ENCODE measurements at regions not wholly inside any gene's neighbourhood (a gene's known extent, or its start where the extent isn't known, plus 50 kb on each side); places are given as distances from the start of the nearest gene placed in this dataset.

GRCh38 chr1:2859881-2860430 lies 58.5 kb upstream of the TTC34 start:
- no peak overlapping the region for H2AFZ ChIP-seq
- TF ChIP-seq, protein P1, sequence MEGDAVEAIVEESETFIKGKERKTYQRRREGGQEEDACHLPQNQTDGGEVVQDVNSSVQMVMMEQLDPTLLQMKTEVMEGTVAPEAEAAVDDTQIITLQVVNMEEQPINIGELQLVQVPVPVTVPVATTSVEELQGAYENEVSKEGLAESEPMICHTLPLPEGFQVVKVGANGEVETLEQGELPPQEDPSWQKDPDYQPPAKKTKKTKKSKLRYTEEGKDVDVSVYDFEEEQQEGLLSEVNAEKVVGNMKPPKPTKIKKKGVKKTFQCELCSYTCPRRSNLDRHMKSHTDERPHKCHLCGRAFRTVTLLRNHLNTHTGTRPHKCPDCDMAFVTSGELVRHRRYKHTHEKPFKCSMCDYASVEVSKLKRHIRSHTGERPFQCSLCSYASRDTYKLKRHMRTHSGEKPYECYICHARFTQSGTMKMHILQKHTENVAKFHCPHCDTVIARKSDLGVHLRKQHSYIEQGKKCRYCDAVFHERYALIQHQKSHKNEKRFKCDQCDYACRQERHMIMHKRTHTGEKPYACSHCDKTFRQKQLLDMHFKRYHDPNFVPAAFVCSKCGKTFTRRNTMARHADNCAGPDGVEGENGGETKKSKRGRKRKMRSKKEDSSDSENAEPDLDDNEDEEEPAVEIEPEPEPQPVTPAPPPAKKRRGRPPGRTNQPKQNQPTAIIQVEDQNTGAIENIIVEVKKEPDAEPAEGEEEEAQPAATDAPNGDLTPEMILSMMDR (IDR thresholded peaks at IDR 0.05) = no peak
- no peak overlapping the region for H3K4me2 ChIP-seq (ENCODE audit: low read length)
- no peaks in the 10 kb centered on the region for H3K79me2 ChIP-seq
- H3K36me3 ChIP-seq (ENCODE audit: control insufficient read depth, insufficient read depth, low read length) = no peaks in the 10 kb centered on the region
- H3K27ac ChIP-seq = no peak overlapping the region
- H3K9me3 ChIP-seq (ENCODE audit: control insufficient read depth, low read length) = no peaks in the 10 kb centered on the region
- no peaks in the 10 kb centered on the region for H3K4me1 ChIP-seq
- H3K9ac ChIP-seq = no peak overlapping the region
- H3K27me3 ChIP-seq (ENCODE audit: control insufficient read depth, insufficient read depth, low read length) = peaks cover 6% of the 10 kb centered on the region
- H3K4me3 ChIP-seq (ENCODE audit: low read depth, low read length) = no peak overlapping the region

GRCh38 chr1:2860476-2861142 lies 59.1 kb upstream of the TTC34 start:
- Histone ChIP-seq H3K27ac (no peak overlapping the region), H3K36me3 (ENCODE audit: control insufficient read depth, insufficient read depth, low read length) (no peaks in the 10 kb centered on the region), H3K4me2 (ENCODE audit: low read length) (no peak overlapping the region), H3K9ac (no peak overlapping the region), H3K9me3 (ENCODE audit: control insufficient read depth, low read length) (no peaks in the 10 kb centered on the region), H3K27me3 (ENCODE audit: control insufficient read depth, insufficient read depth, low read length) (peaks cover 6% of the 10 kb centered on the region), H2AFZ (no peak overlapping the region), H3K79me2 (no peaks in the 10 kb centered on the region), H3K4me3 (ENCODE audit: low read depth, low read length) (no peak overlapping the region), H3K4me1 (no peaks in the 10 kb centered on the region)
- TF ChIP-seq, protein P1 (IDR thresholded peaks at IDR 0.05) = no peak

DNA sequence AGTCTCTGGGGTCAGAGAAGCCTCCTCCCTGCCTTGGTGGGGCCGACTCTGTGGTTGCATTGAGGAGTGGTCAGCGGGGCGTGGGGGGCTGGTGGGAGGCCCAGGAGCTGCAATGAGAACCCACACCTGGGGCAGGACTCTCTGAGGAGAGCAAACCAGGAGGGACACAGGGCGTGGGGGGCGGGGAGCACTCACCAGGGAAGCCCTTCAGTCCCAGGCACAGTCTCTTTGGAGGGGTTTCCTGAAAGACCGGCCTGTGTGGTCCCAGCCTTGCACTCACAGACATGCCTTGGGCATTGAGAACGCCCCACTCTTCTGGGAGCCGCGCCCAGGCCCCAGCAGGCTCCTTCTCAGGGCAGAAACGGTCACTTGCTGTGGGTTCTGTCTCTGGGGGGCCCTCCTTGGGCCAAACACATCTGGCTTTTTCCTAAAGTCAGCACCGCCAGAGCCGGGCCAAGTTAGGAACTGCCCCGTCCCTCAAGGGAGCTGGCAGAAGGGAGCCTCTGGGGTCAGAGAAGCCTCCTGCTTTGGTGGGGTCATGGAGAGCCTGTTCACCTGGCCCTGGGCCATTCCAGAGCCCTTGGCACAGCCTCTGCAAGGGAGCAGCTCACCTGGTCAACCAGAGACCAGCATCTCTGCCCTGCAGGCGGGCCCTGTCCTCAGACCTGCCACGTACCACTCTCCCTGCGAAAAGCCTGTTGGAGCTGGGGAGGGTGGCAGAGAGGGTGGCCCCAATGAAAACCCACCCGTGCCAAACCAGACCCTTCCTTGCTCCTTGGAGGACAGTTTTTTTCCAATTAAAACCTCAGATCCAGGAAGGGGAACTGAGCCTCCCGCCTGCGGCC lies 59.9 kb upstream of the TTC34 start:
- Histone ChIP-seq H3K36me3 (ENCODE audit: control insufficient read depth, insufficient read depth, low read length) (no peaks in the 10 kb centered on the region), H3K79me2 (no peaks in the 10 kb centered on the region), H3K4me2 (ENCODE audit: low read length) (no peak overlapping the region), H3K4me1 (no peaks in the 10 kb centered on the region), H3K27ac (no peak overlapping the region), H3K27me3 (ENCODE audit: control insufficient read depth, insufficient read depth, low read length) (peaks cover 6% of the 10 kb centered on the region), H3K9ac (no peak overlapping the region), H2AFZ (no peak overlapping the region), H3K9me3 (ENCODE audit: control insufficient read depth, low read length) (no peaks in the 10 kb centered on the region), H3K4me3 (ENCODE audit: low read depth, low read length) (no peak overlapping the region)
- TF ChIP-seq, protein P1 (IDR thresholded peaks at IDR 0.05) = no peak

DNA sequence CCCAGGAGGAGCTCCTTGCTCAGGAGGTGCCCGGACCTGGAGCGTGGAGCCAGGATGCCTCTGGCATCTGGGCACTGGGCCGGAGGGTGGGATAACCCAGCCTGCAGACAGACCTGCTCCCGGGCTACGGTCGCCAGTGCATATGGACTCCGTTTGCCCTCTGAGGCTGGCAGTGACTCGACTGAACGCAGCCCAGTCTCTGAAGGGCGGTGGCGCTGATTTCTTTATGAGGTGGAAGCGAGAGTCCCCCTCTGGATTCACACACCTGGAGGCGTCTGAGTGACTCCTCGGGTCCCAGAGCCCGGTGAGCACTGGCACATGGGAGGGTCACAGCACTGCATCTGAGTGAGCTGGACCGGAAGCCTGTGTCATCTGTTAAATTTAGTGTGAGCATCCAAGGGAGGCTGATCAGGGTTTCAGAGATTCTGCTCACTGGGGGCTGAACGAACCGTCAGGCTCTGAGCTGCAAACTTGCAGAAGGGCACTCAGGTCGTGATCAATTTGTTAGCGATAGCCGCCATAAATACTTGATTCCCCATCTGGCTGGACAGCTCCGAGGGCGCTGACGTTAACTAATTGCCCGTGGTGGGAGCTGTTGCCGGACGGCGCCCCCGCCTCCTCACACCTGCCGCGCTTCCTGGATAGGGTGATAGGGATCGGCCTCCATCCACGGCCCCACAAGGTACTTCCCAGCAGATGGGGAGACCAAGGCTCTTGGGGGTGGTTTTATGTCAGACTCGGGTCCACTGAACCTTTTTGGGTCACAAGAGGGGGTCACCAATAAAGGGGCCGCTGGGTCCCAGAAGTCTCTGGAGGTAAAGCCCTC lies 60.7 kb upstream of the TTC34 start:
- Histone ChIP-seq H3K9me3 (ENCODE audit: control insufficient read depth, low read length) (no peaks in the 10 kb centered on the region), H3K79me2 (no peaks in the 10 kb centered on the region), H3K27ac (no peak overlapping the region), H3K4me3 (ENCODE audit: low read depth, low read length) (no peak overlapping the region), H2AFZ (no peak overlapping the region), H3K4me1 (no peaks in the 10 kb centered on the region), H3K4me2 (ENCODE audit: low read length) (no peak overlapping the region), H3K9ac (no peak overlapping the region), H3K27me3 (ENCODE audit: control insufficient read depth, insufficient read depth, low read length) (peaks cover 6% of the 10 kb centered on the region), H3K36me3 (ENCODE audit: control insufficient read depth, insufficient read depth, low read length) (no peaks in the 10 kb centered on the region)
- TF ChIP-seq, protein P1 (IDR thresholded peaks at IDR 0.05) = no peak
